Stimulated activated CD4-positive, alpha-beta T cell treated with anti-CD3 and anti-CD28 coated beads, Interleukin-1b, Interleukin-23, amount 100 ng/mL, for 48 hours (primary cell): ENCODE measurements at regions not wholly inside any gene's neighbourhood (a gene's known extent, or its start where the extent isn't known, plus 50 kb on each side); places are given as distances from the start of the nearest gene placed in this dataset.

Source experiments
- DNase-seq: peaks from one replicate; pipeline ENCODE4 v3.0.0-alpha.2; 2020

- no peak for DNase-seq
These were observed 55.7 kb upstream of the SHANK2 start for GRCh38 chr11:71307811-71308645.

DNA sequence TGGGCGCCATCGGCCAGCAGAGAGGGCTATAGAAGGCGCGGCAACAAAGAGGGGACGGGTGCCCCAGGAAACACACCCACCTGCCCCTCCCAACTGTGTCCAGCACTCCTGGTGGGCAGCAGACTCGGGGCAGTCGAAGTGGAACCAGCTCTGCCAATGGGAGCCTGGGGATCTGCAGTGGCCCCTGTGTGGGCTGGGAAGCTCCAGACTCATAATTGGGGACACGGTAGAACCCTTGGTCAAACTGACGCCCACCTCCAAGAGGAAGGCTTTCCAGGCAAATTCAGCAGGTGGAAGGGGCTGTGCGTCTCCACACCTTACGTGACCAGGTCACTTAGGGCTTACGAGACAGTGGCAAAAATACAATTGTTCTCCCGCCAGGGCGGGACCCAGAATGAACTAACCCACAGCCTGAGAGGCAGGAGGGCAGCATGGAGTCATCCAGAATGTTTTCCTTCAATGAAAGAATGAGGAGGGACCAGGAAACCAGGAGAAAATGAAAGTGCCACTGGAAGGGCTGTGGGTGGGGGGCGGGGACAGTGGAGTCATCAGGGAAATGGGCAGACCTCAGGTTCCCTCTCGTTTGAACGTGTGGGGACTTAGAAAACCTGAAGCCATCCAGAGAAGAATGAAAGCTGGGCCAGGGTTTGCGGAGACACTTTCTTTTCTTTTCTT, 53.2 kb upstream of the SHANK2 start:
- DNase-seq = no peak

DNA sequence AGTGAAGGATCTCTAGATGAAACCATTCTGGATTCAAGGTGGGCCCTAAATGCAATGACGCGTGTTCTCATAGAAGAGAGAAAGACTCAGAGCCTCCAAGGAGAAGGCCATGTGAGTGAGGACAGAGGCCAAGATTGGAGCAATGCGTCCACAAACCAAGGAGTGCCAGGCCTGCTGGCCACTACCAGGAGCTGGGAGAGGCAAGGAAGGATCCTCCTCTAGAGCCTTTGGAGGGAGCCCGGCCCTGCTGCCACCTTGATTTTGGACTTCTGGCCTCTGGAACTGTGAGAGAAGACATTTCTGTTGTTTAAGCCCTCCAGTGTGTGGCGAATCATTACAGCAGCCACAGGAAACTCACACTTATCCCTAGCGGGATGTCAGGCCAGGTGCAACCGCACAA, 52.7 kb upstream of the SHANK2 start:
- no peak for DNase-seq

DNA sequence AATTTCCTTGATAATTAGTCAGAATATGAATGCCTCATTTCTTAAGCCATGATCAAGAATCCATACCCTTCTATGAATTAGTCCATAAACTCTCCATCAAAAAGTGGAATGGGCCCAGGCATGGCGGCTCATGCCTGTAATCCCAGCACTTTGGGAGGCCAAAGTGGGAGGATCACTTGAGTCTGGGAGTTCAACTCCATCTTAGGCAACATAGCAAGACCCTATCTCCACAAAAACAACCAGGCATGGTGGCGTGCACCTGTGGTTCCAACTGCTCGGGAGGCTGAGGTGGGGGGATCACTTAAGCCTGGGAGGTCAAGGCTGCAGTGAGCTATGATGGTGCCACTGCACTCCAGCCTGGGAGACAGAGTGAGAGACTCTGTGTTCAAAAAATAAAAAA, 52.1 kb upstream of the SHANK2 start:
- no peak for DNase-seq

DNA sequence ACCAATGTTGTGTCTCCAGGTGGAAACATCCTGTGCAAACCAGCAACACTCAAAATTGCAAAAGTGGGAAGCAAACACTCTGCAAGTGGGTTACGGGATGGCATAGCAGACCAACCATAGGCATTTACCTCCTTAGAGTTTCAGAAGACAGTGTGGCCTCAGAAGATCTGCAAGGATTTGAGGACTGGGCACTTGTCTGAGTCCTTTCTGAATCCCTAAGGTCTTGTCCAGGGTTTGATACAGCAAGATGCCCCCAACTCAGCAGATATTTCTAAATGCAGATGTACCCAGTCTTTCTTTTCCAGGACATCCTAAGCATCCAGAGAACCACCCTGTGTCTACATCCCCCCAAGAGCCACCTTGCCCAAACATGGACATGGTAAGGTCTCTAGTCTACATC, 51.7 kb upstream of the SHANK2 start:
- no peak for DNase-seq

DNA sequence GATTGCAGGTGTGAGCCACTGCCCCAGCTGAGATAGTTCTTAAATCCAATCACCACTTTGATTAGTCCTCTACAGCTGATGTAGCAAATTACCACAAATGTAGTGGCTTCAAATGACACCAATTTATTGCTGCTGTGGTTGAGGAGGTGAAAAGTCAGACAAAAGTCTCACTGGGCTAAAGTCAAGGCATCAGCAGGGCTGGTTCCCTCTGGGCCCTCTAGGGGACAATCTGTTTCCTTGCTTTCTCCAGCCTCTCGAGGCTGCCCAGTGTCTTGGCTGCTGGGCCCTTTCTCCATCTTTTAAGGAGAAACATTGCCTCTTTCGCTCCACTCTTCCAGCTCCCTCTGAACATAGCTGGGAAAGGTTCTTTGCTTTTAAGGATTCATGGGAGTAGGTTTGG, 50.5 kb upstream of the SHANK2 start:
- DNase-seq = no peak

DNA sequence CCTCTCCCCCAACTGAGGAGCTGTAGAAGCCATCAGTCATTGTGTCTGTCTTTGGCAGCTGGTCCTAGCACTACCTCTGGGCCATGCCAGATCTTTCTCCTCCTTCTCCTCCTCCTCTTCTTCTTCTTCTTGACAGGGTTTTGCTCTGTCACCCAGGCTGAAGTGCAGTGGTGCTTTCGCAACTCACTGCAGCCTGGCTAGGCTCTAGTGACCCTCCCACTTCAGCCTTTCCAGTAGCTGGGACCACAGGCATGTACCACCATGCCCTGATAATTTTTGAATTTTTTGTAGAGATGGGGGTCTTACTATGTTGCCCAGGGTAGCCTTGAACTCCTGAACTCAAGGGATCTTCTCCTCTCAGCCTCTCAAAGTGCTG, 50.1 kb upstream of the SHANK2 start:
- DNase-seq = no peak
